ENCODE measurements at regions not wholly inside any gene's neighbourhood (a gene's known extent, or its start where the extent isn't known, plus 50 kb on each side); places are given as distances from the start of the nearest gene placed in this dataset.

DNA sequence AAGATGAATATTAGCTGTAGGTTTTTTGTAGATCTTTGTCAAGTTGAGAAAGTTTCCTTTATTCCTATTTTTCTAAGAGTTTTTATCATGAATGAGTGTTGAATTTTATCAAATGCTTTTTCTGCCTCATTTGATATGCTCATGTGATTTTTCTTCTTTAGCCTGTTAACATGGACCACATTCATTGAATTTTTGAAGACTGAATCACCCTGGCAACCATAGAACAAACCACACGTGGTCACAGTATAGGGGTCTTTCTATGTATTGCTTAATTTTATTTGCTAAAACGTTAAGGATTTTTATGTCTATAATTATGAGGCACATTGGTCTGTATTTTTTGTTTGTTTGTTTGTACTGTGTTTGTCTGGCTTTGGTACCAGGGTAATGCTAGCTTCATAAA lies 201.7 kb upstream of the CWC22 start:
- H3K27me3 ChIP-seq = no peaks in the 10 kb centered on the region
- no peak for DNase-seq
- WGBS, 2 donors = 46 to 65% methylated on average over 2 of the region's 2 CpGs
- no peaks in the 10 kb centered on the region for H3K9me3 ChIP-seq
- H3K36me3 ChIP-seq (ENCODE audit: low read depth, missing control alignments) = no peaks in the 10 kb centered on the region
- H3K27ac ChIP-seq = no peak overlapping the region
- TF ChIP-seq, protein P1, sequence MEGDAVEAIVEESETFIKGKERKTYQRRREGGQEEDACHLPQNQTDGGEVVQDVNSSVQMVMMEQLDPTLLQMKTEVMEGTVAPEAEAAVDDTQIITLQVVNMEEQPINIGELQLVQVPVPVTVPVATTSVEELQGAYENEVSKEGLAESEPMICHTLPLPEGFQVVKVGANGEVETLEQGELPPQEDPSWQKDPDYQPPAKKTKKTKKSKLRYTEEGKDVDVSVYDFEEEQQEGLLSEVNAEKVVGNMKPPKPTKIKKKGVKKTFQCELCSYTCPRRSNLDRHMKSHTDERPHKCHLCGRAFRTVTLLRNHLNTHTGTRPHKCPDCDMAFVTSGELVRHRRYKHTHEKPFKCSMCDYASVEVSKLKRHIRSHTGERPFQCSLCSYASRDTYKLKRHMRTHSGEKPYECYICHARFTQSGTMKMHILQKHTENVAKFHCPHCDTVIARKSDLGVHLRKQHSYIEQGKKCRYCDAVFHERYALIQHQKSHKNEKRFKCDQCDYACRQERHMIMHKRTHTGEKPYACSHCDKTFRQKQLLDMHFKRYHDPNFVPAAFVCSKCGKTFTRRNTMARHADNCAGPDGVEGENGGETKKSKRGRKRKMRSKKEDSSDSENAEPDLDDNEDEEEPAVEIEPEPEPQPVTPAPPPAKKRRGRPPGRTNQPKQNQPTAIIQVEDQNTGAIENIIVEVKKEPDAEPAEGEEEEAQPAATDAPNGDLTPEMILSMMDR (IDR thresholded peaks at IDR 0.05) = no peak
- TF ChIP-seq POLR2A (IDR thresholded peaks at IDR 0.05) = no peak
- H3K4me1 ChIP-seq = no peaks in the 10 kb centered on the region
- intact Hi-C loops (cut with DNase I; ENCODE audit: low total_unique reads) = no loop called here
- no peak overlapping the region for H3K4me3 ChIP-seq

DNA sequence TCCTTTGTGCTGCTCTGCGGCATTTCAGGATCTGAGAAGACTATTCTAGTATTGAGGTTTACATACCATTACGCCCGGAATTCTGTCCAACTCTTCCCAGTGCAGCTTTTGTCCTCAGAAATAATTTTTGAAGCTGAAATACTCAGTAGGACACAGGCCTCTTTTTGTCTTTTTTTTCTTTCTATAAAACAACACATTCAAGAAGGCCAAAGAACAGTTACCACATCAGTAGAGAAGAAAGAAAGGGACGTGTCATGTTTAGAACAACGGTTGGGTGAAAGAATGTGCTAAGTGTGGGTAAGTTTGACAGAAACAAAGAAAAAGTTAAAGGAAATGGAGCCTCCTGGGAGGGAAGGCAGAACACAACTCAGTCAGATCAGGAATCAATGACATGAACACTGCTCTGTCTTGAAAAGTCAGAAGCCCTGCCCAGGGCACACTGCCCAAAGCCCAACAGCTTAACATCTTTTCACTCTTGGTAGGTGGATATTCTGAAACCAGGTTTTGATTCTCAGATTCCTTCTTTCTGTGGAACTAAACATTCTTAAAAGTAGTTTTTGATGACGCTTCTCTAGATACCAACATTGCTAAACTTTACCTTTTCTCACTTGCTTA lies 198.6 kb upstream of the CWC22 start:
- no peak for DNase-seq

DNA sequence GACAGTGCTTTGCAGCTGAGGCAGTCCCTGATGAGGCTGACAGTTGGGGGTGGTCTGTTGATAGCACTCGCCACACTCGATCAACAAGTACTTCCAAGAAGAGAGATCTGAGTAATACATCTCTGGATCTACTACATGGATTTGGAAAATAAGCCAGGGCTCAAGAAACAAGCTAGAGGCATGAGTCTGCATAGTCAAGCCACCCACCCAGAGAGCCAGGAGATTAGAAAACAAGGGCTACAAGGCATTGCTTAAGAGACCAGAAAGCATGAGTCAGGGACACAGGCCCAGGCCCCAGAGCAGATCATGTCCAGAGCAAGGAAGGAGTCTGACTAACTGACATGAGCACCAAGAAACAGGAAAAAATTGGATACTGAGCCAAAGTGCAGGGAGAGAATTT lies 196.9 kb upstream of the CWC22 start:
- Histone ChIP-seq H3K9me3 (no peaks in the 10 kb centered on the region), H3K4me3 (no peak overlapping the region), H3K27me3 (no peaks in the 10 kb centered on the region), H3K4me1 (no peaks in the 10 kb centered on the region), H3K27ac (no peak overlapping the region), H3K36me3 (ENCODE audit: low read depth, missing control alignments) (no peaks in the 10 kb centered on the region)
- 91 to 92% methylated on average over 2 of the region's 2 CpGs for WGBS, 2 donors
- DNase-seq = no peak
- intact Hi-C loops (cut with DNase I; ENCODE audit: low total_unique reads) = no loop called here
- TF ChIP-seq, protein P1 (IDR thresholded peaks at IDR 0.05) = no peak
- no peak for TF ChIP-seq POLR2A (IDR thresholded peaks at IDR 0.05)

More for the DNA sequence above, 198.6 kb upstream of the CWC22 start:
- 80 to 92% methylated on average over 6 of the region's 6 CpGs for WGBS, 2 donors
- TF ChIP-seq, protein P1 (IDR thresholded peaks at IDR 0.05) = no peak
- TF ChIP-seq POLR2A (IDR thresholded peaks at IDR 0.05) = no peak
- Histone ChIP-seq H3K27ac (no peak overlapping the region), H3K4me3 (no peak overlapping the region), H3K9me3 (no peaks in the 10 kb centered on the region), H3K36me3 (ENCODE audit: low read depth, missing control alignments) (no peaks in the 10 kb centered on the region), H3K4me1 (no peaks in the 10 kb centered on the region), H3K27me3 (no peaks in the 10 kb centered on the region)
- intact Hi-C loops (cut with DNase I; ENCODE audit: low total_unique reads) = no loop called here

DNA sequence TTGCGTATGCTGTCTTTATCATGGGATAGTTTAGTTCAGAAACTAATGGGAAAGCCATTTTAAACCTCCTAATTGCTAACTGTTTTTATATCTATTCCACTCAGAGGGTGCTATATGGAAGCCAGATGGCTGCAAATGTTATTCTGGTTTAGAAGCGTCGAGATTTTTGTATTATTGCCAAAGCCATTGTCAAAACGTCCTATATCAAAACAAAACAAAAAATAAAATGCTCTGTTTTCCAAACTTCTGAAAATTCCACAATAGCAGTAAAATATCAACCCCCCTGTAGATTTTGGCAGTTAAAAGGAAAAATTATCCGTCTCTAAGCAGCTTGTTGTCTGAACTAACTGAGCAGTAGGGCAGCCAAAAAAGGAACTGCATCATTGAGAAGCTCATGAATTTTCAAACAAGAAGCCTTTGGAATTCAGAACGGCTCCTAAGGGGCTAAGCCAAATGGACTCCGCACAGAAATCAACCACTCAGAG lies 195.4 kb upstream of the CWC22 start:
- H3K4me3 ChIP-seq = no peak overlapping the region
- no peaks in the 10 kb centered on the region for H3K4me1 ChIP-seq
- intact Hi-C loops (cut with DNase I; ENCODE audit: low total_unique reads) = no loop called here
- no peaks in the 10 kb centered on the region for H3K9me3 ChIP-seq
- no peak overlapping the region for H3K27ac ChIP-seq
- H3K27me3 ChIP-seq = no peaks in the 10 kb centered on the region
- H3K36me3 ChIP-seq (ENCODE audit: low read depth, missing control alignments) = no peaks in the 10 kb centered on the region
- WGBS, 2 donors = 45 to 58% methylated on average over 7 of the region's 7 CpGs
- TF ChIP-seq, protein P1 (IDR thresholded peaks at IDR 0.05) = no peak
- no peak for TF ChIP-seq POLR2A (IDR thresholded peaks at IDR 0.05)
- no peak for DNase-seq

DNA sequence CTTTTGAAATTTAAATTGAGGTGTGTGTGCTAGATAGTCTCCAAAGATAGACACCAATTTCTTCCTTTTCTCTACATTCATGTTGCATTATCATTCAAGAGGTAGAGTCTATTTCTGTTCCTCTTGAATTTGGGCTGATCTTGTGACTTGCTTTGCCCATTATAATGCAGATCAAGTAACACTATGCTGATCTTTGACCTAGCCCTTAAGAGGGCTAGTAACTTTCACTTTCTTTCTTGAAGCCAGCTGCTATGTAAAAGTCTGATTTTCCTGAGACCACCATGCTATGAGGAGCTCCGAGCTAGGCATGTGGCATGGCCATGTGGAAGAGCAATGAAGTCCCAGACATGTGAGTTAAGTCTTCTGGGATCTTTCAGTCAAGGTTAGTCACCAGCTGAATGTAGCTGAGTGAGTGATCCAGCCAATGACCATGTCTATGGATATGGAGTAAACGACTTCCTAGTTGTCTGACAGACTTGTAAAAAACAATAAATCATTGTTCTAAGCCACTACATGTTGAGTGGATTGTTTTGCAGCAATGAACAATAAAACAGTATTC lies 189.4 kb upstream of the CWC22 start:
- no peaks in the 10 kb centered on the region for H3K4me1 ChIP-seq
- 70 to 79% methylated on average over 2 of the region's 2 CpGs for WGBS, 2 donors
- no peak for TF ChIP-seq POLR2A (IDR thresholded peaks at IDR 0.05)
- TF ChIP-seq, protein P1 (IDR thresholded peaks at IDR 0.05) = no peak
- no peak for DNase-seq
- no peak overlapping the region for H3K4me3 ChIP-seq
- no peaks in the 10 kb centered on the region for H3K36me3 ChIP-seq (ENCODE audit: low read depth, missing control alignments)
- no peaks in the 10 kb centered on the region for H3K9me3 ChIP-seq
- intact Hi-C loops (cut with DNase I; ENCODE audit: low total_unique reads) = no loop called here
- H3K27ac ChIP-seq = no peak overlapping the region
- no peaks in the 10 kb centered on the region for H3K27me3 ChIP-seq
